ENCODE measurements at regions not wholly inside any gene's neighbourhood (a gene's known extent, or its start where the extent isn't known, plus 50 kb on each side); places are given as distances from the start of the nearest gene placed in this dataset.

DNA sequence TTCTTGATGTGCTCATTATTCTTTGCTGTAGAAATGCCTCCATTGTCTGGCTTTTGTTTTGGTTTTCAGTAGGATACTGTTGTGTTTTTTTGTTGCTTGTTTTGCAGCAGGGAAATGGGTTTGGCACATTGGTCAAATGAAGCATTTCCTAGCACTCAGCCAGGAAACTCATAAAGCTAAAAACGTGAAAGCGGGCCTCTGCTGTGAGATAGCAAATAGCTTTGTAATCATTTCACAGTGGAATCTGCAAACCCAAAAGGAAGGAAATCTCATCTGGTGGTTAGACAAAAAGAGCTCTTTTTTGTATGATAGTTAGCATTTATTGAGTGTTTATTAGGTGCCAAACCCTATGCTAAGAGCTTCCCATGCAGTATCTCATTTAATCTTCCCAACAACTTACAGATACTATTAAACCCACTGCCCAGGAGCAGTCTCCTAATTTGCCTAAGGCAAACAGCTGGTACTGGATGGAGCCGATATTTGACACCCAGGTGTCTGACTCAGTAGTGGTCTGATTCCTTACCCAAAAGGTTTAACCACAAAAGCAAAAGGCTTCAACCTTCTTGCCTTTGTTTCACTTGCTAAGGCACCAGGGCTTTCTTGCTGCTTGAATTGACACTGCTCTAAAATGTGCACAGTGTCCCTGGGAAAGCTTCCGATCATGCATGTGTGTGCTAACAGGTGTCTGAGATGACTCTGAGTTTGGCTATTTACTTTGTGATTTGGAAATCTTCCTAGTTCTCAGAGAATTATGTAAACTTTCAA is 527.9 kb upstream of the MDFIC2 start:
- no peak for DNase-seq (ENCODE audit: low read depth)

DNA sequence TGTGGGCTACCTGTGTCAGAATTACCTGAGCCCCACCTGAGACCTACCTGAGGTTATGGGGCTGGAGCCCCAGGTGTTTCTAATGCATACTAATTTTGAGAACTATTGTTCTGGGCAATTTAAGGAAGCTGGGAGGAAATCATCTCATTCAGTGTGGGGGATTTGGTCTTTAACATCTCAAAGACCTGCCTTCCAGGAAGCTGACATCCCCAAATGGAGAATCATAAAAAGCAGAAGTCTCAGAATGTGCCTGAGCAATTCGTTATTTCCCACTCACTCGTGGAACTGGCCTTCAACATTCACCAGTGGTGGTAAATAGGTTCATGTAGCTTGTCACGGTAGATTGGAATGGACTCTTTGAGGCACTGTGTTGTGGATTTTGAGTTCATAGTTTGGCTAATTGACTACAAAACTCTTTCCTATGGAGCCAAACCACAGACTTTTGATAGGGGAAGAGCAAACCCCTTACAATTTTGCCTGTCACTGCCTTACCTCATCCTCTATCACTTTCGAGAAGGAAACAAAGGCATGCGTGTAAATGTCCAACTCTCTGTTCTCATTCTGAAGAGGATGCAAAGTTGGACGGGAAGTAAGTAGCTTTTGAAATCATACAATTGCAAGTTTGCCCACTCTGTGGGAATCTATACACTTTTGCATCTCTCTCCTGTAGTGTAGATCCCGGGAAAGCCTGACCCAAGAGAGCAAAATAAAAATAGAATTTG is 521.0 kb upstream of the MDFIC2 start:
- no peak for DNase-seq (ENCODE audit: low read depth)

DNA sequence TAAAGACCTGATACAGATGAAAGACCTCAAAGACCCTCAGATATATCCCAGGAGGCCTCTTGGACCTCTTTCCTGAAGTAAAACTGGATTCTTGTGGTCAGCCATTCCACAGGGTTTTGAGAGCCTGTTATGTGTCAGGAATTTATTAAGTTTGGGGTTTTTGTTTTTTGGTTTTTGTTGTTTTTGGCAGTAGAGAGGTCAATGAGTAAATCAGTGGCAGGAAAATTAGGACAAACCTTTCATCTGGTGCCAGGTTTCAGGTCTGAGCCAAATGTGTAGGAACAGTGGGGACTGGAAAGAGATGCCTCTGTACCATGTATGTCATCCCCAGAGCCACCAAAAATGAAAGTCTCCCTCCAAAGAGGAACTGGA is 520.4 kb upstream of the MDFIC2 start:
- no peak for DNase-seq (ENCODE audit: low read depth)

DNA sequence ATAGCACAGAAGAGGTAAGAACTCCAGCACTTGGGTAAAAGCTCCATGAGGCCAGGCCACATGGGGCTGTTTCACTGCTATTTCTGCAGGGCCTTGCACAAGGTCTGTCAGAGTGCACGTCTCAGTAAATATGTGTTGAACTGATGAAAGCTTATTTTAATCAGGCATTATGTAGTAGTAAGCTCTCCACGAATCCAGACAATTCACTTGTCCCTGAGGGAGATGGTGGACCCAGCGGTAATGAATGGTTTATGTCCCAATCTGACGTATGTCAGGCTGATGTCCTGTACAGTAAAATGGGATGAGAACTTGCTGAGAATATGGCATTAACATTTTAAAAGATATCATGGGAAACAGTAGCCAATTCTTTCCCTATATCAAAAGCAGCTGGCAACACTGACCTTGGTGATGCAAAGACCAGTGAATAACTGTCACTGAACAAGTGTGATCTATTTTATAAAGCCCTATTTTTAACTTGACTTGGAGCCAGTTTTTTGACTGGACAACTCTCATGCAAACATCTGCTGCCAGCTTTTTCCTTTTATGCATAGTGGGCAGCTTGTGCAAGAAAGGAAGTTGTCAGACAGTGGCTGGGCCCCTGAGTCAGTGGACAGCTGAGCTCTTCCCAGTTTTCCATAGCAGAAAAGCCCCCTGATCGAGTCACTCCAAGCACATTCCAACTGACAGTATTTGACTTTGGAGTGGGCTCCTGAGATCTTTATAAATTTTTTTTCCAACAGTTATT is 519.8 kb upstream of the MDFIC2 start:
- peak; percentile 66 for DNase-seq (ENCODE audit: low read depth)

DNA sequence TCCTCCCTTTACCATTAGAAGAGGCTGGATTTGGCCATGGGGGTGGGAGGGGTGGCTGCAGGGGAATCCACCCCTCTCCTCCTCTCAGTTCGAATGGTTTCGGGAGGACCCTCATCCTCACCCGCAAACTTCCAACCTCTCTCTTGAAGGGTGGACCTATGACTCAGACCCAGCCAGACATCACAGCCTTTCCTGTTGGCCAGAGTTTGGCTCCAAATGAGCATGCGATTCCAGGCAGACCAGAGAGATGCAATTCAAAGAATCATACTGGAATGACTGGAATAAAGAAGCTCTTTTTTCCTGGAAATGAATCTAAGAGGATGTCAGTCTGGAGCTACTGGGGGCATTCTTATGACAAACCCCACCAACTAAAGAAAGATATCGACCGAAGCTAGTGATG is 516.7 kb upstream of the MDFIC2 start:
- DNase-seq (ENCODE audit: low read depth) = peak; percentile 53

DNA sequence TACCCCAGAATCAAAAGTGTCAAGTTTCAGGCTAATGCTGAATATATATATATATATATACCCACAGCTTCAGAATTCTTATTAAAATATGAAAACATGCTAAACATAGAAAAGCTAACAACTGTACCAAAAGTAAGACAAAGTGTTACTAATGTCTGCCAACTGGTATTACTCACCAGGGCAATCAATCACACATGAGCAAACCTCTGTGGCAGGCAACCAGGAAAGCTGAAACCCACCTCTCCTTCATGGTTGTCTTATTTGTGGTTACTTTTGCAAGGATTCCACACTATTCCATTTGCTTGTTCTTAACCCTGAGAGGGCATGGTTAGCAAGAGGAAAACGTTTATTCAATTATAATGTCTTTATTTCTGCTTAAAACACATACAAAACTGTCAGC is 512.3 kb upstream of the MDFIC2 start:
- peak; percentile 38 for DNase-seq (ENCODE audit: low read depth)

DNA sequence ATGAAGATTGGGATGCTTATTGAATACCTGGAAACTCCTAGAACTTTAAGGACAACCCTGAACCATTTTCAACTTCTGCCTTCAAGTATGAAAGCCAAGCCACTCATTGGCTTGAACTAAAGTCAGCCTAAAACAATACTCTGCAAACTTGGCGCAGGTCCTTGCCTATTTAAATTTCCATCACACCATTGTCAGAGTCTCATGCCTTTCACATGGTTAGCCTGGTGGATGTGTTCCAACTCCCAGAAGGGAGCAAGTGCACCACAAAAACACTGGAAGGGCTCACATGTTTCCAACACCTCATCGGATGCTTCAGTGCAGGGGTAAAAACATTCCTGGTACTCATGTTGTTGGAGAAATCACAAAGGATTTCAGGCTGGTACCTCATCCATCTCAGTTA is 511.6 kb upstream of the MDFIC2 start:
- no peak for DNase-seq (ENCODE audit: low read depth)

DNA sequence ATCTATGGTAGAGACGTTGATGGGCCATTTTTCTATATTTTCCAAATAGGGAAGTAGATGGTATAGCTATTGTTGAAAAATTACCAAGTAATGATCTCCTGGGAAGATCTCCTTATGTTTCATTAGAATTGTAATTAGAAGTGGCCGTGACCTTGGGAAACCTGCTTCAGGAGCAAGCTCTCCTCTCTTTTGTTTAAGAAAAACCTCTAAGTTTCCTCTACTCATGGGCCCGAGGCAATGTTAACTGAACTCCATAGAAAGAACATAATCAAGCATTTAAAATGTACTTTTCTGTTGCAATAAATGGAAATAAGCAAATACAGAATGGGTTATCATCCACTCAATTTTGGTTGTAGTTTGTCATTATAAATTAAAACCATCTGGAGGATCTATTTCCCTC is 511.2 kb upstream of the MDFIC2 start:
- no peak for DNase-seq (ENCODE audit: low read depth)

DNA sequence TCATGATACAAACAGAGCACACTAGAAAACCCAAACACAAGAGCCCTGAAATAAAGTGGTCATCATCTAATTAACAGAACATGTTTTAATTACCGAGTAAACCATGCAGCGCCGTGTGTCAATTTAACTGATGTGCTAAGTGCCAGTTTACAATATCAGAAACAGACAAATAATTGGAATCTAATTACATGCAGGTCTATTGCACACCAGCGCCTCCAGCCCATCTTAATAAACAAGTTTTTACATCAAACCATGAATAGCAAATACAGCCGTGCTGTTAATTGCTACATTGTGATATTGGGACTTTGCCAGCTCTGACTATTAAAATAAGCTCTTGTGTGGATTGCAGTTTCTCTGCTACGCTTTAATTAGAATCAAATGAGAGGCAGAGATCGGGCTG is 510.2 kb upstream of the MDFIC2 start:
- no peak for DNase-seq (ENCODE audit: low read depth)

DNA sequence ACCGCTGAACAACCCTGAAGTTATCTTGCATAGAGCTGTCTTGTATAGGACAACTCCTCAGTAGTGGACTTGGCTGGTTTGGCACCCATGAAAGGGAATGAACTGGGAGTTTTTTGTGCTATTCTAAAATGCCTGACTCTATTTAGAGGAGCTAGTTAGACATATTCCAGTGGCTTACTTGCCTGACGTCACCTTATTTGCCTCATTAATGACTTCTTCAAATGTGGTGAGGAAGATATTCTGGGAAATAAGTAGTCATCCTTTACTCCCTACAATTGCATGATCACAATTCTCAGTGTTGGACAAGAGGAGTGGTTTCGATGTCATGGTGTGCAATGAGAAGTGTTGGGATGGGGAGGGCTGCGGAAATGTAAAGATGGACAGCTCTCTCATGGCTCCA is 509.2 kb upstream of the MDFIC2 start:
- DNase-seq (ENCODE audit: low read depth) = no peak

DNA sequence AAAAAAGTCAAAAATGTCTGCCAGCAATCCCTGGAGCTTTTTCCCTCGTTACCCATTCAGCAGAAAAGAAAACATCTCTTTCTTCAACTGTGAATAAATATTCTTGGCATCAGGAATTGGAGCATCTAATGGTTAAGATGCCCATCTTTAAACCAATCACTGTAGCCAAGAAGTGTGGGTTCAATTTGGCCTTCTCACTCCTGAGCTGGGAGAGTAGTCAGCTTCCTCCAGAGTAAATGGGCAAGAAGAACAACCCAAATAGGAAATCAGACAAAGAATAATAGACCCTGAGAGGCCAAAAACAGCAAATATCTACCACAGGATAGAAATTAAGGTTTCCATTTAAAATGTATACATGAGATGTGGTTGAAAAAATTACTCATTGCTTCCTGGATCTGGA is 508.0 kb upstream of the MDFIC2 start:
- DNase-seq (ENCODE audit: low read depth) = no peak

DNA sequence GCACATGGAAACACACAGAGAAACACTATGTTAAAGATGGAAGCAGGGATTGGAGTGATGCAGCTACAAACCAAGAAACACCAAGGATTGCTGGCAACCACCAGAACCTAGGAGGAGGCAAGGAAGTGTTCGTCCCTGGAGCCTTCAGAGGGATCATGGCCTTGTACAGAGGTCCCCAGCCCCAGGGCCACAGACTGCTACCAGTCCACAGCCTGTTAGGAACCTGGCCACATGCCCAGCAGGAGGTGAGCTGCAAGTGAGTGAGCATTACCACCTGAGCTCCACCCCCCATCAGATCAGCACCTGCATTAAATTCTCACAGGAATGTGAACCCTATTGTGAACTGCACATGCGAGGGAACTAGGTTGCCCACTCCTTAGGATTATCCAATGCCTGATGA is 505.7 kb upstream of the MDFIC2 start:
- no peak for DNase-seq (ENCODE audit: low read depth)

DNA sequence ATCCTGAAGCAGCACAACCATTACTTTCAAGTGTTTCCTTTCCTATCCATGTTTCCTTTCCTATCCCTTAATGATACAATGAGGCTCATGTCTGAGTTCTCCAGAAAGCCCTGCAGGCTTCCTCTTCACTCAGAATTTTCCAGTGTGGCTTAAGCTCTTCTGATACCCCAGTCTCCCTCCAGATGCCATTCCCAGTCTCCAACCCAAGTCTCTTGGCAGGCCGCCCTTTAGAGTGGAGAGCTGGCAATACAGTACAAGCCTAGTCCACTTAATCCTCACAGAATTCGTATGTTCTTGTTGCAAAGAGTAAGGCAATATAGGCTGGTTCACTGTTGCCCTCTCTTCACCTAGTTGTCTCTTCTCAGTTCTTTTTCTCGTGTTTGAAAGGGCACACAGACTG is 503.9 kb upstream of the MDFIC2 start:
- no peak for DNase-seq (ENCODE audit: low read depth)

DNA sequence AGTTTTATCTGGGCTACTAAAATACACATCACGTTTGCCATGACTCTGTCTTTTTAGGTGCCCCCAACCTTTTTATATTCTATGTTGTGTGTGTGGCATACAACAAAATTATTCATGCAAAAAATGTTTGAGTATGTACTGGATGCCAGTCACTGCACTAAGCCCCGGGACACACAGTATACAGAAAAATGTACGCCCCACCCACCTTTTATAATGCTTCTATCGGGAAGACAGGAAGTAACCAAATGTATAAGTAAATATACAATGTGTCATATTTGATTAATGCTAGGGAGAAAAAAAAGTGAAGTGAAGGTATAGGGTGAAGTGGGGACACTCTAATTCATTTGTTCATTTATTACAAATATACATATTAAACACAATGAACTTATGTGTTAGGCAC is 503.4 kb upstream of the MDFIC2 start:
- no peak for DNase-seq (ENCODE audit: low read depth)

DNA sequence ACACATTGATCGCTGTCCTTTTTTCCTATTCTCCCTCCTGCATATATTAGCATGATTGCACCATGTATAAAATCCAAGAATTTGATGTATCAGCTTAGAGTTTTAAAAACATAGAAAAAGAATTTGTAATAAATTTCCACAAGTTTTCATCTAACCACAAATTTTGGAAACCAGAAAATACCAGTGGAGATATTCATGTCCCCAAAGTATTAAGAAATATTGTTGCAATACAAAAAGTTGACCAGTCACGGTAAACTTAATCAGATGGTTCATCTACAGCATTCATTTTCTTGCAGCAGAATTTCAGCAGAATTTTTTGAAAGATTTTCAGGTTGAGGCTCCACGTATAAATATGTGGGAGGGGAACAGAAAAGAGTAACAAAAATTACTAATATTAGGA is 500.9 kb upstream of the MDFIC2 start:
- no peak for DNase-seq (ENCODE audit: low read depth)

DNA sequence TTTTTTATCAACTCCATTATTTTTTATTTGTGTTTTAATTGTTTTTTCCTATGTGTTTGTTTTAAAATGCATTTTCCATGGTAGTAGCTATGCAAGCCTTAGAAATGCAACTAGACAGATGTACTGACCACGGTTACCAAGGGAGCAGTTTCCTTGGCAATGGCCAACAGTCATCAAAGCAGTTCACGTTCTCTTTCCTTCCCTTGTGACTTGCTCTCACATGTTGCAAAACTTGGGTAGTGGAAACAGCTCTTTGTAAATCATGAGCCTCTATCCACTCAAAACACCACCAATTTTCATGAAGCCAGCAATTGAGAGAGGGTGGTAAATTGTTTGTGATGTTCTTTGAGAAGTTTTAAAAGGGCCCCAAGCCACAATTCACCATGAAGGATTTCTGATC is 499.4 kb upstream of the MDFIC2 start:
- no peak for DNase-seq (ENCODE audit: low read depth)

DNA sequence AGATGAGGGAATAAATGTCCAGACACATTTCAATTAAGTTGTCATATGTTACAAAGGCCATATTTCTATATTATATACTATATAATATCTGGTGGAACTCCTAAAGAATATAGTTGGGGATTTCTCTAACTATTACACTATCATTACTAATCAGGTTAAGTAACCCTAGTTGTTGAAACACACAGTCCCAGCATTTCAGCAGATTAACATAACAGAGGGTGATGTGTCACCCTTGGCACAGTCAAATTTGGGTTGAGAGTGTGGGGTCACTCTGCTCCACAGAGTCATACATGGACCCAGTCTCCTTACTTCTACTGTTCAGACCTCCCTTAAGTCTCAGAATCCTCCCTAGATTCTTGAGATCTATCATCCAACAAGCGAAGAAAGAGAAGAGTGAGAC is 496.4 kb upstream of the MDFIC2 start:
- no peak for DNase-seq (ENCODE audit: low read depth)

DNA sequence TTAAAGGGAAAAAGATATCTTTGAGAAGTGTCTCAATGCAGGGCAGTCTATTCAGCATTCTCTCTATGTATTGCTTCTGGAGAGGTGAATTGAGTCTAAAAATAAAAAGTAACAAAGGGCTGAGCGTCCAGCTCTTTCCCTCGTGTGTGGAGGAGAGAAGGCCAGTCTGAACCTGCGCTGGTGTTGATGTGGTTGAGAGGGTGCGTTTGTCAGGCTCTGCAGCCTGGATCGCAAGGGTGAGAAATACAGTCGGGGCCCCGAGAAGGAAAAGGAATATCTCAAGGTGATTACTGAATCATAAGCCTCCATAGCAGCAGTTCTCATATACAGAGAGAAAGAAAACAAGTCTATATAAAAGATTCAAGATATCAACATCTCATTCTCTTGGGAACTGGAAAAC is 494.1 kb upstream of the MDFIC2 start:
- no peak for DNase-seq (ENCODE audit: low read depth)

DNA sequence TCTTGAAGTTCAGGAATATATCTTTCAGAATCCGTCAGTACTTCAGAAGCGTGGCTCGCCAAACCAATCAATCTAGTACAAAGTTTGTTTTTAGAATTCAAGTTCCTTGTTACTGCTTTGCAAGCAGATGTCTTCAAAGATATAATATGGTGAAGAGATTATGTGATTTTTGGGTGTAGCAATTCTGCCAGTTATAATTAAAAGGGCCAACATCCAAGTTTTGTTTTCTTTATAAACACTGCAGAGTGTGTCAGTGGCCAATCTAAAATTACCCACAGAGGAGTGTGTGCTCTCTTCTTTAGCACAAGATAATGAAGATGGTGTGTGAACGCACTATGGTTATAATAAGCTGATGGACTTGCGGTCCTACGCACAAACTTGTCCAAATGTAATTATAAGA is 493.6 kb upstream of the MDFIC2 start:
- no peak for DNase-seq (ENCODE audit: low read depth)

DNA sequence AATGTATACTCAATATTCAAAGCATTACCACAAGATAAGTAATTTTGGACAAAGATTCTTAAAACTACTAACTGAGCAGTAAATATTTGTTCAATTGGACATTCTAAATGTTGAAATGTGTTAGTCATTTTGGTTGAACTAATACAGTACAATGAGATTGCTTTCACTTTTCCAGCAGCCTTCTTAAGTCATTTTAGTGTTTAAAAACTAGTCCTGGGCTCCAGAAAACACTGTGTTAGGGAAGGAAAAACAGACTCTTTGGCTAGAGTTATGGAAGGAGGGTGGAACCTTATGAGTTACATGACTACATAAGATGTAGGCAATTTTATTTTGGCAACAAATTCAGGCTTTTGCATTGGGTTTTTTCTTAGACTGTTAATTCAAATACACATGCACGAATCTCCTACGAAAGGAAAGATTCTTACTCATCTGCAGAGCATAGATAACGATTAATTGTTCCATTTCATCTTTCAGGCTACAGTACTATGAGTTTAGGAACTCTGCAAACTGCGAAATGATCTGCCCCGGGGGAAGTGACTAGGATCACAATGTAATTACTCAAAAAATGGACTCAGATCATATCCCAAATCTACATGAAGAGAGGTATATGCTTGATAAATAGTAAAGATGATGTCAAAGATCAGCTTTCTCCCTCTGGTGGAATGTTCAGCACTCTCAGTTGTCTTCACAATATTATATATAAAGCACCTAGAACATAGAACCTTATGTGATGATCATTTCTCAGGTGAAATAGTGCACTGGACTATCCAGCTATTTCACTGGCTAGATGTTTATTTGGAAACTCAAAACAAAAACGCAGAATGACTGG is 492.8 kb upstream of the MDFIC2 start:
- DNase-seq (ENCODE audit: low read depth) = no peak

DNA sequence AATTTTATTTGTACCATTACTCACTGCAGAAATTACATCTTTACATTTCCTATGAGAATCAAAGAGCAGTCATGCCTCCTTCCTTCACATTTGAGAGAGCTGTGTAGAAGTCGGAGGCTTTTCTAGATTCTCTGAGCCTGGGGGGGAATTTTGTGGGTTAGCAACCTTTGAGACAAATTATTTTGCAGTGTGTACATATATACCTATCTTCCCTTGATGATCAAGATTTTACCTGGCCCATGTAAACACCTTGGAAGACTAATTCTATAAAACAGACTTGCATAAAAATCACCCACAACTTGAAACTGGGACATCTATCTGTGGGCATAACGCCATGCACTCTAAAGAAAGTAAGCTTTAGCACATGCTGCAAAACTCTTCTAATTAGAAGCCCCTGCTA is 491.5 kb upstream of the MDFIC2 start:
- DNase-seq (ENCODE audit: low read depth) = no peak

DNA sequence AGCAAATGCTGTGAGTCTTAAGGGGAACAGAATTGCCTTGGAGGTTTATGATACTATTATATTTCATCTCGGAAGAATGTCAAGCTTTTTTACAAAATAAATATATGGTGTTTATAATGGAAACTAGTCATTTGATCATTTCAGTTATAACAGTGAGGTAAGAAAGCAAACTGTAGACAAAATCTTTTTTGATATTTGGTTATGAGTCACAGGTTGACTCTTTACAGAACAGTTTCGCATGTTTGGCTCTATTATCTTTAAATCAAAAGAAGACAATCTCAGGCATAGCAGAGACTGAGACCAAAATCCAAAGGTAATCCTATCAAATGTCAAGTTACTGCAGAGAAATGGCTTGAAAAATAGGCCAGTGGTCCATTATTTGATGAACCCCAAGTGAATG is 490.9 kb upstream of the MDFIC2 start:
- DNase-seq (ENCODE audit: low read depth) = no peak

Measured in HS-27A (cell line).